Inferior parietal cortex (tissue), 1 donor: ENCODE measurements at regions not wholly inside any gene's neighbourhood (a gene's known extent, or its start where the extent isn't known, plus 50 kb on each side); places are given as distances from the start of the nearest gene placed in this dataset.
"Not testable (repeated sequence)": the region's sequence is repeated elsewhere in the genome, so short reads cannot be mapped to it uniquely, and the experiment has no call there.

ENCODE experiments used
- DNase-seq: peaks from one replicate; pipeline ENCODE4 v3.0.0-alpha.2; 2016; ENCODE audit errors: extremely low spot score

- DNase-seq = not testable (repeated sequence)
Measured at GRCh38 chr5:34188001-34188822, 145.2 kb upstream of the C1QTNF3 start.

- not testable (repeated sequence) for DNase-seq
Measured at GRCh38 chr5:34189246-34189645, 146.2 kb upstream of the C1QTNF3 start.

DNA sequence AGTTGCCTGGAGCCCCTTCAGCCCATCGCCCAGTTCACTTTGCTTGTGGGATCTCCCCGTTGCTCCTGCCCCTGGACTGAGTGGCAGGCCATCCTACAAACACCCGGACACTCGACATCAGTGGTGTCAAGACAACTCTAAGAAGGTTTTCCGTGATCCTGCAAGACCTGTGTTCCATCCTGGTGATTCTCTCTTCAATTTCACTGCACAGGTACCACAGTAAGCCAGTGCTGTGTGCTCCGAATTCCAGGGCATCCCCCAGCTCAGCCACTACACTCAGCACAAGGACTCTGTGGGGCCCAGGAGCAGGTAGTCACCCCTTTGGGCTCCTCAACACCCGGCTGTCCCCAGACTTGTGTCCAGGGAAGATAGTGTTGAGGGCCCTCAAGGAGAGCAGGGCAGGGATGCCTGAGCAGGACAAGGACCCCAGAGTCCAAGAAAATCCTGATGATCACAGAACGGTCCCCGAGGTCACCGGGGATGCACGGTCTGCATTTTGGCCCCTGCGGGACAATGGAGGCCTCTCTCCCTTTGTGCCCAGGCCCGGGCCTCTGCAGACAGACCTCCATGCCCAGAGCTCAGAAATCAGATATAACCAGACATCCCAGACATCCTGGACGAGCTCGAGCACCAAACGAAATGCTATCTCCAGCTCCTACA, 146.9 kb upstream of the C1QTNF3 start:
- DNase-seq = not testable (repeated sequence)

- not testable (repeated sequence) for DNase-seq
Measured at GRCh38 chr5:34190466-34190865, 147.5 kb upstream of the C1QTNF3 start.

- DNase-seq = not testable (repeated sequence)
Measured at GRCh38 chr5:34191279-34191744, 148.3 kb upstream of the C1QTNF3 start.

DNA sequence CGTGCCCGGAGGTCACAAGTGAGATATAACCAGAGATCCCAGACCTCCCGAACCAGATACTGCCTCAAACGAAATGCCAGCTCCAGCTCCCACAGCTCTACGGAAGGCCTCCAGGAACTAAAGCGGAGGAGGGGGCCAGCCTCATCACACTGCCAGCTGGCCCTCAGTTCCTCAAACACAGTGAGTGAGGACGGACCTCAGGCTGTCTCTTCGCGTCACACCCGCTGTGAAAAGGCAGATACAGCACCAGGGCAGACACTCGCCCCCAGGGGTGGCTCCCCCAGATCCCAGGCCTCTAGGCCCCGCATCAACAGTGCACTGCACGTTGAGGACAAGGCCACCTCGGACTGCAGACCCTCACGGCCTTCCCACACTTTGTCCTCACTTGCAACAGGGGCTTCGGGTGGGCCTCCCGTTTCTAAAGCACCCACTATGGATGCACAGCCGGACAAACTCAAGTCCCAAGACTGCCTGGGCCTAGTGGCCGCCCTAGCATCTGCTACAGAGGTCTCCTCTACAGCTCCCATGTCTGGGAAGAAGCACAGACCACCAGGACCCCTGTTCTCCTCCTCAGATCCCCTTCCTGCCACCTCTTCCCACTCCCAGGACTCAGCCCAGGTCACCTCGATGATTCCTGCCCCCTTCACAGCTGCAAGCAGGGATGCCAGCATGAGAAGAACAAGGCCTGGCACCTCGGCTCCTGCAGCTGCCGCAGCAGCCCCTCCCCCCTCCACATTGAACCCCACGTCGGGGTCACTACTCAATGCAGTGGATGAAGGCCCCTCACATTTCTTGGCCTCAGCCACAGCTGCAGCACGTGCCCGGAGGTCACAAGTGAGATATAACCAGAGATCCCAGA, 149.3 kb upstream of the C1QTNF3 start:
- not testable (repeated sequence) for DNase-seq

GRCh38 chr5:34192923-34193262, 149.9 kb upstream of the C1QTNF3 start:
- DNase-seq = not testable (repeated sequence)

GRCh38 chr5:34193297-34193696, 150.3 kb upstream of the C1QTNF3 start:
- not testable (repeated sequence) for DNase-seq

DNA sequence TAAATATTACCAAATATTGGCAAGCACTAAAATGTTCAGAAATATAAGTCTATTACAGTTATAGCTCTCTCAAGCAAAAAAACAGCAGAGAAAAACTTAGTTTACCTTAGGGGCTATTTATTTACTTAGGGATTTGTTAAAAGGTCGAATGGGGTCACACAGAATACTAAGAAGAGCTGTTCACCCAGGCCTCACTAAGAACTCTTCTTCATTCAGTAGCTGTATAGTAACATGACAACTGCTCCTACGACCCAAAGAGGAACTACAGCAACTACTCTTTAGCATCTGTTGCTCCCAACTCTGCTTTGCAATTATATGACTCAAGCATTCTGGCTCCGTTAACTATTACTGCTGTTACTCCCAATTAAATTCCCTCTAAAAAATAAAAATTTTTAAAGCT, 150.8 kb upstream of the C1QTNF3 start:
- not testable (repeated sequence) for DNase-seq

GRCh38 chr5:34196091-34196490, 153.1 kb upstream of the C1QTNF3 start:
- DNase-seq = not testable (repeated sequence)

DNA sequence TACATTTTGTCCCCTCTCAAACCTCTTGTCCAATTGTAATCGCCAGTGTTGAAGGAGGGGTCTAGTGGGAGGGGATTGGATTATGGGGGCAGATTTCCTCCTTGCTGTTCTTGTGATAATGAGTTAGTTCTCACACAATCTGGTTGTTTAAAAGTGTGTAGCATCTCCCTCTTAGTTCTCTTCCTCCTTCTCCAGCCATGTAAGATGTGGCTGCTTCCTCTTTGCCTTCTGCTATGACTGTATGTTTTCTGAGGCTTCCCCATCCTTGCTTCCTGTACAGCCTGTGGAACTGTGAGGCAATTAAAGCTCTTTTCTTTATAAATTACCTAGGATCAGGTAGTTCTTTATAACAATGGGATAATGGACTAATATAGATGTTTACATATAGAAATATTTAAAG, 162.3 kb upstream of the C1QTNF3 start:
- not testable (repeated sequence) for DNase-seq

GRCh38 chr5:34217386-34217785, 174.4 kb upstream of the C1QTNF3 start:
- DNase-seq = not testable (repeated sequence)

DNA sequence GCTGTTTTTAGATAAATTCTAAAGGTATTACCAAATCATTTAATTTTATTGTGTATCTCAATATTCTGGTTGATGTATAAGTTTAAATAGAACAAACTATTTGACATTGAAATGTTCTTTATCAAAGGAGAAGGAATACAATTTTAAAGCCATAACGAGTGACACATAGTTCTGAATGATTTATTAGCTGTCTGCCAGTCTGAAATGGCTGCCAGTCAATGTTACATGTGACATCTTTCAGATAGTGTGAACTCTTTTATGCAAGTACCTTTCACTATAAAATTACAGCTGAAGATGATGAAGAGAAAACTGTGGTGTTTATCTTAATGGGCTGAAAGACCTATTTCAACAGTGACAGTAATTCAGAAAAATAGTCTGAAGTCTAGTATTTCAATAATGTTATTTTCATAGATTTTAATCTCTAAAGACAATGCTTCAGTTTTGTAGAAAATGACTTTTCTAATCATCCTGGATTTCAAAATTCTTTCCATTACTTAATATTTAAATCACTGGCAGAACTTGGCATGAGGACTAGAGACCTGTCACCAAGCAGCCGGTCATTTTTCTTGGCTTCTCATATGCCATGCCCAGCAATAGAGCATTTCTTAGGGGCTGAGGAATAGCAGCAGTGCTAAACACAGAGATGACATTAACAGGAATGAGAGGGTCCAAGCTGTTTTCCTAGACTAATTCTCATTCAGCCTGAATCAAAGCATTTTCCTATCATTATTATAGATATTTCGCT, 178.5 kb upstream of the C1QTNF3 start:
- DNase-seq = not testable (repeated sequence)

GRCh38 chr5:34223158-34223557, 180.1 kb upstream of the C1QTNF3 start:
- DNase-seq = not testable (repeated sequence)

- DNase-seq = not testable (repeated sequence)
Measured at GRCh38 chr5:34230402-34230801, 187.4 kb upstream of the C1QTNF3 start.

- DNase-seq = not testable (repeated sequence)
Measured at GRCh38 chr5:34243802-34244201, 200.8 kb upstream of the C1QTNF3 start.

DNA sequence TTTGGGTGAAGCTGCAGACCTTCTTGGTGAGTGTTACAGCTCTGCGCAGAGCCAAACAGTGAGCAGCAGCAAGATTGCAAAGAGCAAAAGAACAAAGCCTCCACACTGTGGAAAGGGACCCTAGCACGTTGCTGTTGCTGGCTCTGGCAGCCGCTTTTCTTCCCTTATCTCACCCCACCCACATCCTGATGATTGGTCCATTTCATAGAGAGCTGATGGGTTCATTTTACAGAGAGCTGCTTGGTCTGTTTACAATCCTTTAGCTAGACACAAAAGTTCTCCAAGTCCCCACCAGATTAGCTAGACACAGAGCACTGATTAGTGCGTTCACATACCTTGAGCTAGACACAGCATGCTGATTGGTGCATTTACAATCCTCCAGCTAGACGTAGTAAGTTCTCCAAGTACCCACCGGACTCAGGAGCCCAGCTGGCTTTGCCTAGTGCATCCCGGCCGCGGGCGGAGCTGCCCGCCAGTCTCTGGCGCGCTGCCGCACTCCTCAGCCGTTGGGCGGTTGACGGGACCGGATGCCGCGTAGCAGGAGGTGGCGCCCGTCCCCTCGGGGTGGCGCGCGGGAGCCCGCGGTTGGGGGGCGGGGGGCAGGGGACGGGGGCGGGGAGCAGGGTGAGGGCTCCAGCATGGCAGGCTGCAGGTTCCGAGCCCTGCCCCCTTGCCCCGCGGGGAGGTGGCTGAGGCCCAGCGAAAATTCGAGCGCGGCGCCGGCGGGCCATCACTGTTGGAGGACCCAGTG, 201.4 kb upstream of the C1QTNF3 start:
- DNase-seq = not testable (repeated sequence)

DNA sequence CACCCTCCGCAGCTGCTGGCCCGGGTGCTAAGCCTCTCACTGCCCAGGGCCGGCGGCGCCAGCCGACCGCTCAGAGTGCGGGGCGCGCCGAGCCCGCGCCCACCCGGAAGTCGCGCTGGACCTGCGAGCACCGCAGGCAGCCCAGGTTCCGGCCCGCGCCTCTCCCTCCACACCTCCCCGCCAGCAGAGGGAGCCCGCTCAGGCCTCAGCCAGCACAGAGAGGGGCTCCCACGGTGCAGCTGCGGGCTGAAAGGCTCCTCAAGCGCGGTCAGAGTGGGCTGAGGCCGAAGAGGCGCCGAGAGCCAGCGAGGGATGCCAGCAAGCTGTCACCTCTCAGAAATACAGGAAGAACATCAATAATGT, 202.0 kb upstream of the C1QTNF3 start:
- DNase-seq = not testable (repeated sequence)

DNA sequence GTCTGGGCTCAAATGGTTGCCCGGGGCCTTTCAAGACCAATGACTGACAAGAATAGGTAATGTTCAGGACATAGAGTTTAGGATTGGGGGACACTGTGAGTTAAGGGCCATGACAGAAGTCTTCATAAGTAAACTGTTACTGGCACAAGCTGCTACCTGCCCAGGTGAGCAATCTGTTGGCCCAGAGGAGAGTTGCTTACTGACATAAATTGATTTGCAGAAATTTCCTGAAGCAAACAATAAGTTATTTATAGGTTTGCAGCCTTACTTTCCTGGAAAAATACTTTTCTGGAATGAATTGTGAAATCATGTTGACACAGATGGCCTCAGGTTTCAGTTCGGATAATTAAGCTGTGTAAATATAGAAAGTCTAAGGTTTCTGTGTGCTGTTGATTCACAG, 202.8 kb upstream of the C1QTNF3 start:
- not testable (repeated sequence) for DNase-seq

DNA sequence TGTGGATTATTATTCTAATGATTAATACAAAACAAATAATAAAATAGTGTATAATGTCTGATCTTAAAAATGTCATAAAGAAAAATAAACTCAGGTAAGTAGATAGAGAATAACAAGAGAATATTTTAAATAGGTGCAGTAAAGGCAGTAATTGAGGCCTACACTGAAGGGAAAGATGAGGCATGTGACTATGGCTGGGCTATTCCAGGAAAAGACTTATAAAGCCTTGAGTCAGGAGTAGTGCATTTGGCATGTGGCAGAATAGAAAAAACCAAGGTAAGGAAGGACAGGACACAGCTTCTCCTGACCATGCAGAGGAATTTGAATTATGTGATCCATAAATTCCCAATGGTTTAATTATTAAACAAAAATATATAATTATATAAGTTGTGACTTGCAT, 215.6 kb upstream of the C1QTNF3 start:
- DNase-seq = not testable (repeated sequence)

DNA sequence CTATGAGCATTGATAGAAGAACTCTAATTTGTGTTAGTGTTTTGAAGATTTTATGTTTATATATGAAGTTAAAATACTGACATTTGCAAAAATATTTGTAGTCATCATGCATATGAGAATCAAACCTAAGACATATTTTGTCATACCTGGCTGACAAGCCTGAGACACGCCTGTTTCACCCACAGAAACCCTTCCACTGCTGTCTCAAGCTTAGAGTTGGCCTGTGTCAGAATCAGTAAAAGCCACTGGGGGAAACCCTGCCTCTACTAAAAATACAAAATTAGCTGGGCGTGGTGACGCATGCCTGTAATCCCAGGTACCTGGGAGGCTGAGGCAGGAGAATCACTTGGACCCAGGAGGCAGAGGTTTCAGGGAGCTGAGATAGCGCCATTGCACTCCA, 218.0 kb upstream of the C1QTNF3 start:
- not testable (repeated sequence) for DNase-seq
